ENCODE measurements at regions not wholly inside any gene's neighbourhood (a gene's known extent, or its start where the extent isn't known, plus 50 kb on each side); places are given as distances from the start of the nearest gene placed in this dataset.

GRCh38 chr4:59037812-59038211 lies 1927.6 kb upstream of the IGFBP7 start:
- TF ChIP-seq CTCF (conservative IDR thresholded peaks at IDR 0.05; ENCODE audit: low read depth, low read length) (no peak), EZH2 (IDR thresholded peaks at IDR 0.05; ENCODE audit: borderline replicate concordance, low read depth, low read length, poor library complexity, severe bottlenecking) (no peak)
